Umbilical cord (tissue), 1 donor: ENCODE measurements at regions not wholly inside any gene's neighbourhood (a gene's known extent, or its start where the extent isn't known, plus 50 kb on each side); places are given as distances from the start of the nearest gene placed in this dataset.

ENCODE experiments used
- DNase-seq: peaks from one replicate; pipeline ENCODE4 v3.0.0-alpha.2; 2015; ENCODE audit warnings: low spot score

DNA sequence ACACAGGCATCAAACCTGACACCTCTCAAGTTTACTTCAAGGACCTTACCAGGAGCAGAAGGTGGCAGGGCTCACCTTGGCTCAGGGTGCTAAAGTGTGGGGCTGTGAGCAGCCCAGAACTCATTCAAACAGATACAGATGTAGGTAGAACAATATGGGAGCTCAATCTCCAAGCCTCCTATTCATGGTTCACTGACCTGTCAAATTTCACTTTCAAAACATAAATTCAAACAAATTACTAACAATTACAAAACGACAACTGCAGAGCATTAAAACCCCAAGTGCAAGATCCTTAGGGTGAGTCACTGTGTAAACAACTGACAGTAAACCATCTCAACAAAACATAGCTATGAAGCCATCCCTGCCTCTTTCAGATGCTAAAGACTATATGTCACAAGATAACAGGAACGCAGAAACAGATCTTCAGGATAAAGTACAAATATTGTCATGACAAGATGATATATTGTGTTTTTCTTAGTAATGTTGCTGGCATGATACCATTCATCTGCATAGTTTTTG is 303.5 kb upstream of the ANO3 start:
- DNase-seq: peak; percentile 10

DNA sequence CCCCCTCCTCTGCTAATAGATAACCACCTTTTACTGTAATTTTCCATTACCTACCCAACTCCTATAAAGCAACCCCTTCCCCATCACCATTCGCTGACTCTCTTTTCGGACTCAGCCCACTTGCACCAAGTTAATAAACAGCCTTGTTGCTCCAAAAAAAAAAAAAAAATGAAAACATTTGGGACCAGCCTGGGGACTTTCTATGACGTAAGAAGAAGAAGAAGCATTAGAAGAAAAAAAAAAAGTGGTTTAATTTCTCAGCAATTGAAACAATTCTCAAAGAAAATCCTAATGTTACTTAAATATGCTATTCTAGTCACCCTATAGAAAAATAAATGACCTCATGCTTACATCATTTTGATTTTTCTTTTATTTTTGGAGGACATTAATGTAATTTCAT is 301.5 kb upstream of the ANO3 start:
- no peak for DNase-seq

DNA sequence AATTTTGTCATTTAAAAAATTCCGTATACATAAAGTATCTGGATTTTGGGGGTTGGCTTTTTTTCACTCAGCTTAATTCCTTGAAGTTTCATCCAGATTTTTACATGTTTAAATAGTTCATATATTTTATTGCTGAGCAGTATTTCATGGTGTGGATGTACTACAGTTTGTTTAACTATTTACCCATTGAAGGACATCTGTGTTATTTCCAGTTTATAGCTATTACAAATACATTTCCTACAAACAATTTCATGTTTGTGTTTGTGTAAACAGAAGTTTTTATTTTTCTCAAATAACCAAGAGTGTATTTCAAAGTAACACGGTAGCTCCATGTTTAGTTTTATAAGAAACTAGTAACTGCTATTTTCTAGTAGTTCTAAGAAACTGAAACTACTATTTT is 299.7 kb upstream of the ANO3 start:
- no peak for DNase-seq

DNA sequence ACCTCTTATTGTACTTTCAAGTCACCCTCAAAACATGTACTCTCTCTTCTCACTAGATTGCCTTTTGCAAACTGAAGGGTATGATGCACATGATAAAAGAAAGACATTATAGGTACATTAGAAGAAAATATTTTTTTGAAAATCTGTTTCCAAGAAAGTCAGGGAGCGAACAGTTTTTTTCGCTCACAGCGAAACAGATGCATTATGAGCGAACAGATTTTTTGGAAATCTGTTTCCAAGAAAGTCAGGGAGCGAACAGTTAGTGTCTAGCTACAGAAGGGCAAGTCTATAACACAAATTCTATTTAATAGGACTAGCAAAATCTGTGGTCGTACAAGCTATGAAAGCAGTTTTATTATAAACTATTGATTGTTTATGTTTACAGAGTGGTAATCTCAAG is 296.2 kb upstream of the ANO3 start:
- no peak for DNase-seq

DNA sequence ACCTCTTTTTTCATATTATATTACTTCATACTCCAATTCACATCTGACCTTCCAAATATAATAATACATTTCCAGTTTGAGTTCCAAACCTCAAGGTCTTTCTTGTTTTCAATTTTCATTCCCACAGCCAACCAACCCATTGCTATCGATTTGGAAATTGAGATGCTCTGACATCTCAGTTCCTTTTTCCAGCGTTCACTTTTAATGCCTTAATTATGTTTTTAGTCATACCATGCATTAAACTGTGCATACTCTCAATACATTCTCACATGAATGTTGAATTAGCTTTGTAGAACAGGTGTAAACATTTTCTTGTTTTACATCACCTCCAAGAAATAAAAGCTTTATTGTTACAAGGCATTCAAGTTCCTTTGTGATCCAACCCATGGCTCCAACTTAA is 294.2 kb upstream of the ANO3 start:
- no peak for DNase-seq

DNA sequence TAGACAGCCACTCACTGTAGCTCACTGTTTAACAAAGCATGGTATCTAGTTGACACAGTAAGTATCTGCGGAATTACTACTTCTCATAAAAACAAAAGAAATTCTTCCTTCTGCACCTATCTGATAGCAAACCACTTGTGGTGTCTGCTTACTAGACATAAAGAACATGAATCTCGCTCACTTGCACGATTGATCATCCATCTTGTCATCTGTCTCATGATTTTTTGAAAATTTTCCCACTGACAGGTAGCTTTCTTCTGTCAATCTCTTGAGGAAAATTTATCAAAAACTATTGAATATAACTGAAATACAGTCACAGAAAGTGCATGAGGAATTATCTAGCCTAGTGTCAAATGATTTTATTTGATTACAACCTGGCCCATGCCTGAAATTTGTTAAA is 291.6 kb upstream of the ANO3 start:
- DNase-seq: no peak

DNA sequence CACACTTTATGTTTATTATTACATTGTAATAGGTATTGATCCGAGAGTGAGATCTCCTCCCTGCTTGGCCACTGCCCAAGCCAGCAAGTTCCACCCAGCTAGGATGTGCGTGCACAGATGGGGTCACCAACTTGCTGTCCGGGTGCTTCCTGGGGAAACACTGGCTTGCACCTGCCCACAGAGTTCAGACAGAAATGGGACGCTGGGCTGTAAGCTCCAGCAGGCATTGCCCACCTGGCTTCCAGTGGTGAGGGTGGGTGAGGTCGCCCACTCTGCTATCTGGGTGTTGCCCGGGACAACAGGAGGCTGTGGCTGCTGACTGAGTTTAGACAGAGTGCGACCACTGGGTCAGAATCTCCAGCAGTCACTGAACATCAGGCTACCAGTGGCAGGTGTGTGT is 289.8 kb upstream of the ANO3 start:
- no peak for DNase-seq

DNA sequence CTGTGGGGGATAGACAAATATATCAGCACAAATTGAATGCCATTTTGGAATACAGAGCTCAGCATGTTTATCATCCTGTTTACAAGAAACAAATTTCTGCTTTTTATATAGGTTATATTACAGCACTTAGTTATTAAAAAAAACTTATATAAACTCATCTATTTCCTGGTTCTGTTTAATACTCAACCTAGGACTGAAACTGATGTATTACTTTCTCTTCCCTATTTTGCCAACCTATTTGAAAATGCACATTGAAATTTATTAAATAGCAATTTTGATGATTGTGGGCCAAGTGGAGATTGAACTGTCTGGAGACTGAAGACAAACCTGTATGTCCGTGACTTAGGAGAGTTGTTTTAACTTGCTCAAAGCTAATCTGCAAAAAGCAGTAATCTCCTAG is 288.3 kb upstream of the ANO3 start:
- no peak for DNase-seq

DNA sequence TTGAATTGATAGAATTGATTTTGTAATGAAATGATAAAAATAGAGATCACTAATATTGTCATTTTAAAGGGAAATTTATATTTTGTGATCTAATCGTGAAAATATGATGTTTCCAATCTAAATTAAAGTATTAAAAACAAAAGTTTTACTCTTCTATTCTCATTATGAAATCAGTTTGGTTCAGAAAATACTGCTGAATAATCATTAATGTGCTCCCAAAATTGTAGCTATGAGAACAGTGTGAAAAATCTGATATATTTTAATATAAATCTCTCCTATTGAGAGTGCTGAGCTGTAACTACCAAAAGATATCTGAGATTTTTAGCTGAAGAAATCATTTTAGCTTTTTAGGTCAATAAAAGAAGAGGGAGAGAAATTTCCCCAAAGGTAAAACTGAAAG is 287.5 kb upstream of the ANO3 start:
- no peak for DNase-seq

DNA sequence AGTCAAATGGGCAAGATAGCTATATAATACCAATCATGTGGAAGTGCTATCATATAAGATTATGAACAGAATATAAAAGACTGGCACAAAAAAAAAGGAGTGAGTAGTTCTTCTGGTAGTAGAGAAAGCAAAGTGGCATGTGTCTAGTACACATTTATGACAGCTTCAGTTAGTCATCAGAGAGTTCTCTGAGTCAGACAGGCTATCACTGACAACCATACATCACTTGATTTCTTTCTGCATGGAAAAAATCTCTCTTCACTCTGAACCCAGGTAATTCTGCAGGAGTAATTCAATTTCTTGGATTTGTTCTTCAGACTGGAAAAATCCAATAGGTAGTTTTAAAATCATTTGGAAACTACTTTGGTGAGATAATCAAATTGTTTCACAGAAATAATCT is 286.8 kb upstream of the ANO3 start:
- DNase-seq: no peak

DNA sequence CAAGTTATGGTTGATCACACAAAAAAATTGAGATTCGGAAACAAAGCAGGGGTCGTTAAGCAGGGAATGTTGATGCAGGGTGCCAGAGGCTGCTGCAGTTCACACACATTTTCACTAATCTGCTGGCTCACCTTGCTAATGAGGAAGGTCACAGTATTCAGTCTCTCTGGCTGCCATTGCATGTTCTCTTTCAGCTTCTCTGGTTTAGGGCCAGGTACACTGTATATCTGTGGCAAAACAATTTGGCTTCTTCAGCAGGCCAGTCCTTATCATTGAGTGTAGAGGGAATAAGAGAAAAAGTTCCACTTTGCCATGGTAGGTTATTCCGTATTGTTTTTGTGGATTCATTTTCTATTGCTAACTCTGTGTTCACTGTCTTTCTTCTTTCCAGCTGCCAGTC is 283.7 kb upstream of the ANO3 start:
- no peak for DNase-seq

DNA sequence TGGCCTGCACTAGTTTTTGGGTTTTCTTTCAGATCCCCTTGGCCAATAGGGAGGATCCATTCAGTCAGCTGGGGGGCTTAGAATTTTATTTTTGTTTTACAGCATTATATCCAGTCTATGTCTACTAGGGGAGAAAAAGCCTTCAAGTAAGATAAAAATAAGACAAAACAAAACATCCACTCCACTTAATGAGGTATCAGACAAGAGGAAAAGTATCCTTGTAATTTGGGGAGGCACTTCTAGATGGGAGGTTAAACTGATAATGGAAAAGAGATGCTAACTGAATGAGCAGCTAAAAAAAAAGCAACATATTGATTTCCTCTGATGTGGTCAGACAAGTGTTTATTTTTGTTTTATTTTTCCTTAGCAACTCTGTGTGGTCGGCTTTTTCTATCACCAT is 278.0 kb upstream of the ANO3 start:
- DNase-seq: no peak

DNA sequence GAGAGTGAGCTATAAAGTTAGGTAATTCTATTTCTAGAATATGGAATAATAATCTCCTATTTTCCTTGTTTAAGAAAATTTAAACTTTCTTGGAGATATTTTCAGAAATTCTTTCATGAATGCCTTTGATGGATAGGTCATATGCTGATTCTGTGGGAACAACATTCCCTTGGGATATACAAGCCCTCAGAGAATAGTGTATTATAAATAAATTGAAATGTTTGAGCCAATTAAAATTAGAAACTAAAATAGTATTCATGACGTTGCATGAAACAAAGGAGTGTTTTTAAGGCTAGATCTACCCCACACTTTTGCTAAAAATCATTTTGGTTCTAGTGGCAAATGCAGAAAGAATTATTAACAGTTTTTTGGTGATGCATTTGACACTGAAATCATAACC is 269.3 kb upstream of the ANO3 start:
- no peak for DNase-seq

DNA sequence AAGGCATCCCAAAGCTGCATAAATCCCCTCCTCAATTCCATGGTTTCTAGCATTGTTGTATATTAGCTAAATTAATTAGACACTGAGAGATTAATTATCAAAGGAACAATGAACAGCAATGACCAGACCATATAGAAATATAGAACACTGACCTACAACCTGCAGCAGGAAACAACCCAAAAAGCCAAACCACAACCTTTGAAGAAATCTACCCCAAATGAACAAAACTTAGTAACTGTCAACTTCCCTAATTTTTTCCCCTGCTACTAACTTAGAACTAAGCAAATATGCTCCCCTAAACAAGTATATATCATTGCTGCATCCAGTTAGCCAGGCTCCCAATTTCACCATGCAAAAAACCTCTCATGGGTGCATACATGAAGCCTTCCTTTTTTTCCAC is 268.0 kb upstream of the ANO3 start:
- DNase-seq: no peak

DNA sequence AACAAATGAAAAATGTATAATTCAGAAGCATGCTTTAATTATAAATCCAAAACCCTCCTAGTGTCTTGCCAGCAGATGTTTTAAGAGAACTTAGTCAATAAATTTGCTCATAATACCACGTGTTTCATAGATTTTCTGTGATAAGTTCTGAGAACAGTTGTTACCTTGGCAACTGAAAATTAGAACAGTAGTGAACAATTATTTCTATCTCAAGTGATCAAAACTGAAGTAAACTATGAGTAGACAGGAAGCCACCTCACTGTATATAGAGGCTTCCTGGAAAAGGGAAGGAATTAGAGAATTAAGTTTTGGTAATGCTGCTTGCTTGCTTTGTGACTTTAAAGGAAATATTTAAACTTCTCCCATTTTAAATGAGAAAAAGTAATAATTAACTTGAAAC is 266.0 kb upstream of the ANO3 start:
- DNase-seq: no peak

DNA sequence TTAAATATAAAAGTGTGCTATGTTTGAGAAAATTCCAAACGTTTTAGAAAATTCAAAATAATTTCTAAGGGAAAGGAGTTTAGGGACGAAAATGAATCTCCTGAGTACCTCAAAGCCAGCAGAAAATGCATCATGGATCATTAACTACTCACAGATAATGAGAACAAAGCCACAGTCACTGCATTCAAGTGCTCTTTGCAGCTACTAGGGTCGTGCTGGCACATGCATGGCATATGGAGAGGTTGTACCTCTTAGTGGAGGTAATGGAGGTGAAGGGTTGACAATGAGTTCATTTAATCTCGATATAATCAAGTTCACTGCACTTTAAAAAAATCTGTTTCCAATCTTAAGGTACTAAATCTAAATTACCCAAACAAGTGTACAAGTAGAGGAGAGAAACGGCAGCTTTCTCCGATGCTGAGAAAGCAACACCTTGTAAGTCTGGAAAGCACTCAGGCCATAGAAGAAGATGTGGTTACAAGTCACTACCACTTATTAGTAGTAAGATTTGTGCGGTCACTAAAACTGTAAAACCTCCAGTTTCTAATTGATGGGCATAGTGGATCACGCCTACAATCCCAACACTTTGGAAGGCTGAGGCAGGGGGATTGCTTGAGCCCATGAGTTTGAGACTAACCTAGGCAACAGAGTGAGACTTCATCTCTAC is 261.1 kb upstream of the ANO3 start:
- DNase-seq: no peak

DNA sequence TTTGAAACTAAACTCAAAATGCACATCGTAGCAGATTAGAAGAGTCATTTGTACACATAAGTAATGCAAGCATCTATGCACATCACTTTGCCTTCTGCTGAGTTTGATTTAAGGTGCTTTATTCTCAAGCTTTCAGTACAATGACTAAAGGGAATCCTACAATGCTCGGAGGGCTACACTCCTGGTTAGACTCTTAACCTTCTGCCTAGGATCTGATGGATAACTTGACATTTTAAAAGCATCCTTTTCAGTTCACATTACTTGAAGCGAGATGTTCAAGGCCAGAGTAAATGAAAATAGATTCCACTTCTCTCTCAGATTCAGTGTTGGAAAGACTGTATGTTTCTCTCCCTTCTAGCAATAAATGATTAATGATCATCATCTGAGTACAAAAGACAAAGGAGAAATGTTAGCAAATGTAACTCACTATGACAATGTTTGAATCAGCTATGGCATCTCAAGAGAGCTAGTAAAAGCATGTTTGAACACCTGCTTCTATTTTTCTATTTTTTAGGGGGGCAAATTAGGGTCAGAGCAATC is 259.2 kb upstream of the ANO3 start:
- no peak for DNase-seq

DNA sequence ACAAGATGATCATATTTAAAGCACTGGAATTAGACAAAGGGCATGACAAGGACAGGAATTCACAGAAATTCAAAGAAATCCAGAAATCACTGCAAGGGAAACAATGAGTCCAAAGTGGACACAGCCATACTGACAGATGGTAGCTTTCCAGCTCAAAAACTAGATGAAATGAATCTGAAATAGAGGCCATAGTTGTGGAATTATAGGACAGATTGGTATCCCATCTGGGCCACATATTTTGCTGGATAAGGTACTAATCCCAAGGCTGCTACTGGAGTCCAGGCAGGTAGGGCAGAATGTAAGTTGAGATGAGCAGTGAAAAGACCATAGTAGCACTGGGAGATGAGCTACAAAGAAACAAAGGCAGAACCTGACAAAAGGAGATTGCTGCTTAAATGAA is 258.3 kb upstream of the ANO3 start:
- DNase-seq: no peak

DNA sequence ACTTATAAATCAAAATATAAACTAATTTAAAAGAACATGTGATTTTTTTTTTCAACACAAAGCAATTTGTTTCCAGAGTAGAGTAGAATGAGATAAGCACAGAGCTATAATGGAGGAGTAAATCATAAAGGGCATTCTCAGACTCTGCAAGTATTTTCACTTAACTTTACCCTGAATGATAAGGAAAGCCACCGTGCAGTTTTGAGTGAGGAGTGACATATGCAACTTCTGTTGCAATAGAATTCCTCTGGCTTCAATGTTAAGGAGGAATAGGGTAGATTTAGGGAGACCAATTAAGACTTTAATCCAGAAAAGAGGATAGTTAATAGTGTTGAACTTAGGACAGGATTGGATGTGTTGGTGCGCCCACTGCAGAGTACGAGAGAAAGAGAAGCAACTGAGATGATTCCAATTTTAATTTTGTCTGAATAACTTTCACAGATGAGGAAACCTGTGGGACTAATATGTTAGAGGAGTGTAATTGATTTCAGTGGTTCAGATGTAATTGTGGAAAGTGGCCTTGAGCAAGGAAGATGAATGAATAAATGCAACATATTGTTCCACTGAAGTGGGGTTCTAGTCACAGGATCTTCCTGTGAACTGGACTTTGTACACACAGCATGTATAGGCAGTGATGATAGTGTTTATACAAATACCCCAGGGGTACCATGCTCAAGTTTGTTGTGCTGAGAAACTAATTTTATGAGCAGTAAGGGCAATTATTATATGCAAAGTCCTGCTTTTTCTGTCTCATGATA is 255.5 kb upstream of the ANO3 start:
- no peak for DNase-seq

DNA sequence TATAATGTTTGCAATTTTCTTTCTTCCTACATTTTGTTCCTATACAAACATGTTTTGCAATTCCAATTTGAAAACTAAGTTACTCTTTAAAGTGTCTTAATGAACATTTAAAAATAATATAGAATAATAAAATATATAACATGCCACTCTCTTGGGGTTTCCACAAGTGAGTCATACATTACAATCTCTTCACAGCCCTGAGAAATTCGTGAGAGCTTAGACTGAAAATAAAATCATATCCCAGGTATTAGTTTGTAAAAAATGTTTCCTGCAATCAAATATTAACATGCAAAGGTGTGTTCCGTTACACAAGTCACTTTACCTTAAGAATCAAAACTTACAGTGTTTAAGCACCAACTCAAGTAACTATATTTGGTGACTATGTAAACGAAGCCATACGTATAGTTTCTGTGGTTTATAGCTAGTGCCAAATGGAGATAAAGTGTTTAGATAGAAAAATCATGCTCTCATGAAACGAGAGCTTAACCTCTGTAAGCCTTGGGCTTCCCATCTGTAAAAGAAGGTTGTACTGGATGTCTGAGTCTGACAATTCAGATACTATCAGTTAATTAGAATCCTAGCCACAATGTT is 253.6 kb upstream of the ANO3 start:
- DNase-seq: peak; percentile 36

DNA sequence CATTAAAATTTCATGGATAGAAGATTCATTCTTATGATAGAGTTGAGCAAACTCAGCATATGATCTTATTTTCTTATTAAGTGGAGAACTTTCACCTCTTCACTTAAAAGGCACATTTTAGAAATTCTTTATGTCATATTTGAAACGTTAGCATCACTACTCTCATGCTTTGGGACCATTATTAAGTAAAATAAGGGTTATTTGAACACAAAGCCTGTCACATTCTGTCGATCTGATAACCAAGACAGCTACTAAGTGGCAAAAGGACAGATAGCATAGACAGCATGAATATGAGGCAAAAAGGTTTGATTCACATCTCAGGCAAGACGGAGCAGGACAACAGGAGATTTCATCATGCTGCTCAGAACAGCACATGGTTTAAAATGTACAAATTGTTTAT is 247.6 kb upstream of the ANO3 start:
- DNase-seq: no peak

DNA sequence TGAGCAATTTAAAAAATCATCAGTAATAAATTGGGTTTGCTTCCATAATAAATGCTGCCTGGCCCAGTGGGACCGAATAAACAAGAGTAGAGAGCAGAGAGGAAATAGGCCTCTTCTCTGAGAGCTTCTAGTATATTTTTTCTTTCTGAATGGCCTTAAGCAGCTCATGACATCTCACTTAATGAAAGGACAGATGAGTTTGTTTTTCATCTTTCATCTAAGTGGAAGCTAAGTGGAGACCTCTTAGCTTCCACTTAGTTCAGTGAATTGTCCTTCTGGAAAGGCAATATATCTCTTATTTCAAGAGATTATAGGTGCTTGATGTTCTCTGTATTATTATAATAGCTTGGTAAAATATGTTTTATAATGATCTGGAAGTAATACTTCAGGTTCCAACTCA is 245.9 kb upstream of the ANO3 start:
- DNase-seq: no peak
